Fibroblast of villous mesenchyme (primary cell): ENCODE measurements at regions not wholly inside any gene's neighbourhood (a gene's known extent, or its start where the extent isn't known, plus 50 kb on each side); places are given as distances from the start of the nearest gene placed in this dataset.

Experiments used
- DNase-seq: peaks from one replicate; pipeline ENCODE4 v3.0.0-alpha.2; 2010; ENCODE audit warnings: low read depth
- H3K4me3 ChIP-seq: 2 replicates; pipeline ENCODE4 v1.5.1; 2011; ENCODE audit warnings: low read depth, mild to moderate bottlenecking, low read length
- CTCF ChIP-seq: IDR thresholded peaks from 2 replicates; pipeline ENCODE4 v1.5.1; 2012; ENCODE audit warnings: low read depth, mild to moderate bottlenecking, low read length; ENCODE audit not compliant: insufficient read depth

- H3K4me3 ChIP-seq = no peak overlapping the region
- no peak for TF ChIP-seq CTCF
- no peak for DNase-seq
Measured at GRCh38 chr1:81492628-81493027, 308.1 kb upstream of the ADGRL2 start.

GRCh38 chr1:81490614-81491013 lies 310.1 kb upstream of the ADGRL2 start:
- no peak overlapping the region for H3K4me3 ChIP-seq
- no peak for TF ChIP-seq CTCF
- DNase-seq = no peak

GRCh38 chr1:81489372-81489934 lies 311.3 kb upstream of the ADGRL2 start:
- no peak overlapping the region for H3K4me3 ChIP-seq
- DNase-seq = no peak
- TF ChIP-seq CTCF = no peak

GRCh38 chr1:81484284-81484683 lies 316.4 kb upstream of the ADGRL2 start:
- no peak for DNase-seq
- no peak overlapping the region for H3K4me3 ChIP-seq
- no peak for TF ChIP-seq CTCF

- DNase-seq = no peak
- no peak overlapping the region for H3K4me3 ChIP-seq
- TF ChIP-seq CTCF = no peak
Measured at GRCh38 chr1:81478219-81478618, 322.5 kb upstream of the ADGRL2 start.

- no peak overlapping the region for H3K4me3 ChIP-seq
- no peak for DNase-seq
- no peak for TF ChIP-seq CTCF
Measured at GRCh38 chr1:81477710-81478109, 323.0 kb upstream of the ADGRL2 start.

GRCh38 chr1:81472387-81472786 lies 328.3 kb upstream of the ADGRL2 start:
- no peak for DNase-seq
- H3K4me3 ChIP-seq = no peak overlapping the region
- TF ChIP-seq CTCF = no peak
